ENCODE measurements at regions not wholly inside any gene's neighbourhood (a gene's known extent, or its start where the extent isn't known, plus 50 kb on each side); places are given as distances from the start of the nearest gene placed in this dataset.

DNA sequence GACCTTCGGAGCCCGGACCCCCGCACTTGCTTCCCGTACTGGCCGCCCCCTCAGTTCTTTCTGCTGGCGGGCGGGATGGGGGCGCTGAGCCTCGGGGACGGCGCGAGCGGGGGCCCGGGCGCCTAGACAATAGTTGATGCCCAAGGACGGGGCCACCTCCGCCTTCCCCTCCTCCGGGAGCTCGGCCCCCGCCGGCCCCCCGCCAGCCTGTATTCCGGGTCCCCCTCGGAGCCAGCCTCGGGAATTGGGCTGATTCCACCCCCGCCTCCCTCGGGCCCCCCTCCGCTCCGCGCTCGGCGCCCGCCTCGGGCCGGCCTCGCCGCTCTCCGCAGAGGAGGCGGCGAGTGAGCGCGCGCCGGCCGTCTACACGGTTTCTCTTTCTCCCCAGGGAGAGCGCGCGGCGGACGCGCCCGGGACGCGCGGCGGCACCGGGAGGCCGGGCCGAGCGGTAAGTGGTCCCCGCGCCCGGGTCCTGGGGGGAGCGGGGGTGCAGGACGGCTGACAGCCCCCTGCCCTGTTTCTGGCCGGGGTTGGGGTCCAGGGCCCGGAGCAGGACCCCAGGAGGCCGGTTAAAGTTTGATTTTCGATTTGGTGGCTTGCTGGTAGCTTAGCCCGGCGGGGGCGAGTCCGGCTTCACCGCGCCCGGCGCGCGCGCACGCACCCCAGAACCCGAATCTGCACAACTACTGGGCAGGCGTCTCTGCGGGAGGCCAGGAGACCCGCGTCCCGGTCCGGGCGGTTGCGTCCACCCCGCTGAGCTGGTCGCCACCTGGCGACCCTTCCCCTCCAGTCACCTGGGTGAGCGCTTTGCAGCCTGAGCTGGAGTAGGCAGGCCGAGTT is 413.7 kb downstream of the PCNX1 start:
- no peak overlapping the region for H2AFZ ChIP-seq (ENCODE audit: low read length)
- TF ChIP-seq, protein P1, sequence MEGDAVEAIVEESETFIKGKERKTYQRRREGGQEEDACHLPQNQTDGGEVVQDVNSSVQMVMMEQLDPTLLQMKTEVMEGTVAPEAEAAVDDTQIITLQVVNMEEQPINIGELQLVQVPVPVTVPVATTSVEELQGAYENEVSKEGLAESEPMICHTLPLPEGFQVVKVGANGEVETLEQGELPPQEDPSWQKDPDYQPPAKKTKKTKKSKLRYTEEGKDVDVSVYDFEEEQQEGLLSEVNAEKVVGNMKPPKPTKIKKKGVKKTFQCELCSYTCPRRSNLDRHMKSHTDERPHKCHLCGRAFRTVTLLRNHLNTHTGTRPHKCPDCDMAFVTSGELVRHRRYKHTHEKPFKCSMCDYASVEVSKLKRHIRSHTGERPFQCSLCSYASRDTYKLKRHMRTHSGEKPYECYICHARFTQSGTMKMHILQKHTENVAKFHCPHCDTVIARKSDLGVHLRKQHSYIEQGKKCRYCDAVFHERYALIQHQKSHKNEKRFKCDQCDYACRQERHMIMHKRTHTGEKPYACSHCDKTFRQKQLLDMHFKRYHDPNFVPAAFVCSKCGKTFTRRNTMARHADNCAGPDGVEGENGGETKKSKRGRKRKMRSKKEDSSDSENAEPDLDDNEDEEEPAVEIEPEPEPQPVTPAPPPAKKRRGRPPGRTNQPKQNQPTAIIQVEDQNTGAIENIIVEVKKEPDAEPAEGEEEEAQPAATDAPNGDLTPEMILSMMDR (IDR thresholded peaks at IDR 0.05; ENCODE audit: low read length), result peak; percentile 17
- TF ChIP-seq EZH2 (IDR thresholded peaks at IDR 0.05; ENCODE audit: borderline replicate concordance, low read length), result no peak
- peak overlapping the region; percentile 85 for H3K9ac ChIP-seq (ENCODE audit: low read length)
- no peaks in the 10 kb centered on the region for H3K9me3 ChIP-seq (ENCODE audit: low read length)
- no peaks in the 10 kb centered on the region for H3K27me3 ChIP-seq (ENCODE audit: insufficient read depth, low read length)
- peaks cover 52% of the 10 kb centered on the region for H3K4me1 ChIP-seq (ENCODE audit: insufficient read depth, low read length, severe bottlenecking)
- no peaks in the 10 kb centered on the region for H3F3A ChIP-seq (ENCODE audit: insufficient read depth, low read length)
- H3K4me2 ChIP-seq (ENCODE audit: low read length), result peak overlapping the region; percentile 88
- no peaks in the 10 kb centered on the region for H3K36me3 ChIP-seq (ENCODE audit: insufficient read depth, low read length)
- H3K27ac ChIP-seq (ENCODE audit: low read depth, low read length, poor library complexity, severe bottlenecking), result peak overlapping the region; percentile 67
- peak overlapping the region; percentile 94 for H3K4me3 ChIP-seq (ENCODE audit: low read depth, low read length, poor library complexity, severe bottlenecking)
- no peaks in the 10 kb centered on the region for H4K20me1 ChIP-seq (ENCODE audit: insufficient read depth, low read length)
- H3K79me2 ChIP-seq (ENCODE audit: insufficient read depth, low read length), result peaks cover 10% of the 10 kb centered on the region; the same call in 1 of the 2 replicates
- no peaks in the 10 kb centered on the region for H3K9me2 ChIP-seq (ENCODE audit: low read depth, low read length)

DNA sequence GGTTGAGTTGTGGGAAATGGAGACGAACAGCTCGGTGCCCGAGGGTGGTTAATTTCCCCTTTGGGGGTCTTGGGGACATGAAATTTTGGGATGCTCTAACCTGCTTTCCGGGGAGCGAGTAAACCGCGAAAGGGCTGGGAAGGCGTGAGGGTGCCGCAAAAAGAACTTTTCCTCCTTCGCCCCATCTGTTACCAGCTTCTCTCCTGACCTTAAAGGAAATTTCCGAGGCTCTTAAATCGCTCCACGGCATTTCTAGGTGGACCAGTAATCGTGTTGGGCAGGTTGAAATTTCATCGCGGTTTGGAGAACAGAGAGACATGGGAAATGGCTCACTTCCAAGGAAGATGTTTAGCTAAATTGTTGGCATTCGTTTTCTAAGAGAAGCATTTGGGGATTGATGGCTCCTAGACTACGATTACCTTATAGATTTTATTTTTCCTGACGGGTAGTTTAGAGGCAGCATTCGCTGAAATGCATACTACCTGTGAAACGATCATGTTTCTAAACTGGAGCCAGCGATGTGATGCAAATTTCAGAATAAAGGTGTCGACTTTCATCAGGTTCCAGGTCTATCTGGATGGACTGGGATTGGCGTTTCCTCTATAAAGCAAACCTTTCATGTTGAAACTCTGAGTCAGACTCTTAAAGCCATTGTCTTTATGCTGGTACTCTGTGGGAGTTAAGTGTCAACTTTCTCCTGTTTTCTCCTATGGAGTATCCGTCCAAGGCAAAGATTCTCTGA is 414.5 kb downstream of the PCNX1 start:
- no peaks in the 10 kb centered on the region for H3K36me3 ChIP-seq (ENCODE audit: insufficient read depth, low read length)
- H3K27ac ChIP-seq (ENCODE audit: low read depth, low read length, poor library complexity, severe bottlenecking), result peak overlapping the region; percentile 67
- no peaks in the 10 kb centered on the region for H3K27me3 ChIP-seq (ENCODE audit: insufficient read depth, low read length)
- no peaks in the 10 kb centered on the region for H3F3A ChIP-seq (ENCODE audit: insufficient read depth, low read length)
- H3K9me2 ChIP-seq (ENCODE audit: low read depth, low read length), result no peaks in the 10 kb centered on the region
- no peak overlapping the region for H2AFZ ChIP-seq (ENCODE audit: low read length)
- H3K9me3 ChIP-seq (ENCODE audit: low read length), result no peaks in the 10 kb centered on the region
- peak overlapping the region; percentile 94 for H3K4me3 ChIP-seq (ENCODE audit: low read depth, low read length, poor library complexity, severe bottlenecking)
- TF ChIP-seq EZH2 (IDR thresholded peaks at IDR 0.05; ENCODE audit: borderline replicate concordance, low read length), result no peak
- TF ChIP-seq, protein P1 (IDR thresholded peaks at IDR 0.05; ENCODE audit: low read length), result no peak
- H3K79me2 ChIP-seq (ENCODE audit: insufficient read depth, low read length), result peaks cover 10% of the 10 kb centered on the region; the same call in 1 of the 2 replicates
- peak overlapping the region; percentile 85 for H3K9ac ChIP-seq (ENCODE audit: low read length)
- H3K4me2 ChIP-seq (ENCODE audit: low read length), result peak overlapping the region; percentile 88
- H3K4me1 ChIP-seq (ENCODE audit: insufficient read depth, low read length, severe bottlenecking), result peaks cover 54% of the 10 kb centered on the region
- H4K20me1 ChIP-seq (ENCODE audit: insufficient read depth, low read length), result no peaks in the 10 kb centered on the region

DNA sequence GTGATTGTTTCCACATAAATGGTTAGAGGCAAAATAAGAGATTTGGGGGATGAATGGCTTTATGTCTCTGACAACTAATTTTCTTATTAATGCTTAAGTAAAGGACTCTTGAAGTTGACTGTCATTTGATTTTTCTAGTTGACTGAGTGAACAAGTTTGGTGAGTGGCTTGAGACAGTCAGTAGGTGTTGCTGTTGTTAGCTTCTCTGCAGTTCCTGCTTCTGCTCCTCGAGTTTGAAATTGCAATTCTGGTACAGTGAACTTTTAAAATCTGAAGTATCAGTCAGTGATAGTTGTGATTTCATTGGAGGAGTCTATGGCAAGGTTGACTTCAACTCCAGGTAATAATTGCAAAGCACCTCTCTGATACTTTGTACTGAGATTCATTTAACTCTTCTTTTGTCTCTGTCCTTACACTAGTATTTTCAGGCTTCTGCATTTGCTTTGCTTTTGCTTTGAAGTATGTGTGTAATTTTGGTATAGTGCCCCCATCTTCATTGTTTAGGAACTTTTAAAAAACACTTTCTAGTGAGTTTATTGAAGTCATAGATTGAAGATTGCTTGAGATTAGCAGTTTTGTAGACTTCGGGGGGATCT is 415.5 kb downstream of the PCNX1 start:
- Histone ChIP-seq H3K79me2 (ENCODE audit: insufficient read depth, low read length) (peaks cover 15% of the 10 kb centered on the region; the same call in 1 of the 2 replicates), H3K4me2 (ENCODE audit: low read length) (peak overlapping the region; percentile 88), H2AFZ (ENCODE audit: low read length) (no peak overlapping the region), H4K20me1 (ENCODE audit: insufficient read depth, low read length) (no peaks in the 10 kb centered on the region), H3K9me2 (ENCODE audit: low read depth, low read length) (no peaks in the 10 kb centered on the region), H3F3A (ENCODE audit: insufficient read depth, low read length) (no peaks in the 10 kb centered on the region), H3K36me3 (ENCODE audit: insufficient read depth, low read length) (no peaks in the 10 kb centered on the region), H3K4me1 (ENCODE audit: insufficient read depth, low read length, severe bottlenecking) (peaks cover 58% of the 10 kb centered on the region), H3K9ac (ENCODE audit: low read length) (no peak overlapping the region), H3K4me3 (ENCODE audit: low read depth, low read length, poor library complexity, severe bottlenecking) (peak overlapping the region; percentile 94), H3K27me3 (ENCODE audit: insufficient read depth, low read length) (no peaks in the 10 kb centered on the region), H3K9me3 (ENCODE audit: low read length) (no peaks in the 10 kb centered on the region), H3K27ac (ENCODE audit: low read depth, low read length, poor library complexity, severe bottlenecking) (no peak overlapping the region)
- no peak for TF ChIP-seq EZH2 (IDR thresholded peaks at IDR 0.05; ENCODE audit: borderline replicate concordance, low read length)
- TF ChIP-seq, protein P1 (IDR thresholded peaks at IDR 0.05; ENCODE audit: low read length), result peak; percentile 79

All from OCI-LY1 (cell line).